ENCODE measurements at regions not wholly inside any gene's neighbourhood (a gene's known extent, or its start where the extent isn't known, plus 50 kb on each side); places are given as distances from the start of the nearest gene placed in this dataset.
"Not testable (repeated sequence)": the region's sequence is repeated elsewhere in the genome, so short reads cannot be mapped to it uniquely, and the experiment has no call there.

DNA sequence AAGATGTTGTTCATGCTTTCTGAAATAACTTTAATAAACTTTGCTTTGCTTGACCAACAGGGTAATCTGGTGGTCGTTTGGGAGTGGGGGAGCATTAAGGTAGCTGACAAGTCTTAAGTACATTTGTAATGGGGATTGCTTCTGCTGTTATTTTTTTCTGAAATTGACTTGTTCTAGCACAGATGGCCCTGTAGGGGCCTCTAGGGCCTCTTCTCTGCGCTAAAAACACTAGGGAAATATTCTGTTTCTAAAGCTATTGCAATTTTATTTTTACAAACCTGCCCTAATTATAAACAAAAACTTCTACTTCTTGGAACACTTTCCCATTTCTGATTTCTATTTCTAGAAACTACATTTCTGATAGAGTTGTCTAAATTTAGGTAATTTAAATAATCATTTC lies 191.3 kb upstream of the KCNJ3 start:
- no peak for DNase-seq (ENCODE audit: low spot score)

DNA sequence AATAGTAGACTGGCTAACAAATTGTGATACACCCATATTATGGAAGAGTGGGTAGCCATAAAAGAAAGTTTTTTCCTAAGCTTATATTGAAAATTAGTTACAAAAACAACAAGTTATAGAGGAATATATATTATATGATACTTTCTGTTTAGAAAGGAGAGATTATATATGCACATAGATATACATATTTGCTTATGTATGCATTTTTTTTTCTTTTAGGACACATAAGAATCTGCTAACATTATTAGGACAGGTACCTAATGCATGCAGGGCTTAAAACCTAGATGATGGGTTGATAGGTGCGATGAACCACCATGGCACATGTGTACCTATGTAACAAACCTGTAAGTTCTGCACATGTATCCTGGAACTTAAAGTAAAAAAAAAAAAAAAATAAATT lies 179.6 kb upstream of the KCNJ3 start:
- DNase-seq (ENCODE audit: low spot score) = no peak

DNA sequence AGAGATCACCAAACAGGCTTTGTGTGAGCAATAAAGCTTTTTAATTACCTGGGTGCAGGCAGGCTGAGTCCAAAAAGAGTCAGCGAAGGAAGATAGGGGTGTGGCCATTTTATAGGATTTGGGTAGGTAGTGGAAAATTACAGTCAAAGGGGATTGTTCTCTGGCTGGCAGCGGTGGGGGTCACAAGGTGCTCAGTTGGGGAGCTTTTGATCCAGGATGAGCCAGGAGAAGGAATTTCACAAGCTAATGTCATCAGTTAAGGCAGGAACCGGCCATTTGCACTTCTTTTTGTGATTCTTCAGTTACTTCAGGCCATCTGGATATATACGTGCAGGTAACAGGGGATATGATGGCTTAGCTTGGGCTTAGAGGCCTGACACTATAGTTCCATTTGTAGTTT lies 177.5 kb upstream of the KCNJ3 start:
- not testable (repeated sequence) for DNase-seq (ENCODE audit: low spot score)

DNA sequence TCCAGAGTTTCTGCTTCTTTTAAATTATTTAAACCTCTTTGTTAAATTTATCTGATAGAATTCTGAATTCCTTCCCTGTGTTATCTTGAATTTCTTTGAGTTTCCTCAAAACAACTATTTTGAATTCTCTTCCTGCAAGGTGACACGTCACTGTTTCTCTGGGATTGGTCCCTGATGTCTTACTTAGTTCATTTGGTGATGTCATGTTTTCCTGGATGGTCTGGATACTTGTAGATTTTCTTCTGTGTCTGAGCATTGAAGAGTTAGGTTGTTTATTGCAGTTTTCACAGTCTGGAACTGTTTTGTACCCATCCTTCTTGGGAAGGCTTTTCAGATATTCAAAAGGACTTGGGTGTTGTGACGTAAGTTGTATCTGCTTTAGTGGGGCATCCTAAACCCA lies 172.3 kb upstream of the KCNJ3 start:
- DNase-seq (ENCODE audit: low spot score) = no peak

DNA sequence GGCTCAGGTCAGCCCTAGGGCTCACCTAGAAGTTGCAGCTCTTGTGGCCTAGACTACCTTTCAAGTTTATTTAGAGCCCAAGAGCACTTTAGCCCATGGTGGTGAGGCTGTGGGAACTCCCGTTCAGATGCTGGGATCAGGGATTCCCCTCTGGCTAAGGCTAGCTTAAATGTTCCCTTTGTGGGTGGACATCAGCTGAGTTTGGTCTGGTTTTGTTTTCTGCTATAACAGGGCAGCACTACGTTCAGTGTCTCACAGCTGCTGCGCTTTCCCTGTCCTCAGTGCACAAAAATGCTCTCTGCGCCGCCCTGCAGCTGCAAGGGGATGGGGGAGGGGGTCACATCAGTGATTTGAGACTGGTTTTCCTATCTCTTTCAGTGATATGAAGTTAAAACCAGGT lies 170.5 kb upstream of the KCNJ3 start:
- DNase-seq (ENCODE audit: low spot score) = no peak

DNA sequence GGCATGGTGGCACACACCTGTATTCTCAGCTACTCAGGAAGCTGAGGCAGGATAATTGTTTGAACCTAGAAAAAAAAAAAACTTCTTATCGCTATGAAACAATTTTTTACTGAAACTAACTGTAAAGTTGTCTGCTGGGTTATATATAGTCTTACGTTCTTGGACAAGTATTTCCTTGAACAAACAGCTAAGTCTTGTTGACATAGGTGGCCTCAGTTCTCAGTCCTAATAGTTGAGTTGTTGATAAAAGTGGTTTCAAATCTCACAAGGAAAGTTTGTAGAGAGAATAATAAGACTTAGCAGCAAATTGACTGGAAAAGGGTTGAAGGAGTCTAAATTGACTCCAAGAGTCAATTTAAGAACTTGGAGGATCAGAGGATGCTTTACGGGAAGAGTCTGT lies 166.5 kb upstream of the KCNJ3 start:
- DNase-seq (ENCODE audit: low spot score) = no peak

DNA sequence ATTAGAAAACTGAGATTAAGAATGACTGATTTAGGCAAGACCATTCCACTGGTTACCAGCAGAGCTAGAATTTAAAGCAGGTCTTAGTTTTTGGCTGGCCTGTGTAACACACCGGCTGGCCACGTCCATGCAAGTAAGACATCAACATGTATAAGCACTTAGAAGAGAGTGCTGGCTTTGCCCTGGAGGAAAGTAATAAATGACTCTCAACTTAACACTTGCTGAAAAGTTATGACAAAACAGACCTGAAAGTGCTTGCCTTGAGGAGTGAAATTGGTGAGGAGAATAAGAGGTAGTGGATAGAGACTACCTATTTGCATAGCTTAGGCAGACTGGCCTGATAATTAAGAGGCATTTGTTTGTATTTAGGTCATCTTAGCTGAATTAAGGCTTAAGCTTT lies 165.7 kb upstream of the KCNJ3 start:
- no peak for DNase-seq (ENCODE audit: low spot score)

DNA sequence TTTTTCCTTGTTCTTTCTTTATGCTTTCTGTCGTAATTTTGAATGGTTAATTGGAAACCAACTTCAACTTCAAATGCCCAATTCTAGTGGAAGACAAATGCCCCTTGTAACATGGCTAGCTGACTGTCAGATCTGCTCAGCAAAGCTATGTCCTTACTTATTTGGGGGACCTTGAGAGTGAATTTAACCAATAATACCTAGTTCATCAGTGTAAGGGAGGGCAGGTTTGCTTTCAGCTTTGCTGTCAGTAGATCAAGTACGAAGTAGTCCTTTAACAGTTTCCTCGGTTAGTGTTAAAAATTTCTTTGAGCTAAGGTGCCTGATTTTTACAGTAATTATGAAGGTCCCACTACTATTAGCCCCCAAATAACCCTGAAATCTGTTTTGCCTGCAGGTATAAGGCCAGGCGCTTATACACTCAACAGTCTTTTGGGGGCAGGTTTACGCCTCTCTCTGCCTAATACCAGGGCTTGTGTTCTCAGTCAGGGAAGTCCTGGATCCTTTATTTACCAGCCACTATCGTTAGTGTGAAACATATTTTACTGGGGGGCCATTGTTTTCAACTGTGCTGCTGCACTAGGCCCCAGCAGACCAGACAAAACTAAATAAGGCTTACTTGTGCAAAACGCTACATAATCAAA lies 165.1 kb upstream of the KCNJ3 start:
- no peak for DNase-seq (ENCODE audit: low spot score)

DNA sequence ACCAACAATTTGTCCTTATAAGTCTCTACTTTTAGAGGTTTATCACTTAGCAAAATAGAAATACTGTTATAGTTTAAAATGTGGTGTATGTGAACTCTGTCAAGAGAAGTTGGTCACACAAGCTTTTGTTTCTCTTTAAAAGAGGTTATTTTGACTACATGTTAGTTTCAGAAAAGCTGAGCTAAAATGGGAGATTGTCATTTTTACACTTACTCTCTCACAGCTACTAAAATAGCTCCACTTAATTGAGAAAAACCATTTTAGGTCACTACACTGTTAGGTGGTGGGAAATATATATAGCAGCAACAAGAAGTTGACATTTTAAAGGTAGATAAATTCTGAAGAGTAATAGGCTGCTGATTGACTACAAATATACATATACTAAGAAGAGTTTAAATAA lies 161.5 kb upstream of the KCNJ3 start:
- DNase-seq (ENCODE audit: low spot score) = no peak

DNA sequence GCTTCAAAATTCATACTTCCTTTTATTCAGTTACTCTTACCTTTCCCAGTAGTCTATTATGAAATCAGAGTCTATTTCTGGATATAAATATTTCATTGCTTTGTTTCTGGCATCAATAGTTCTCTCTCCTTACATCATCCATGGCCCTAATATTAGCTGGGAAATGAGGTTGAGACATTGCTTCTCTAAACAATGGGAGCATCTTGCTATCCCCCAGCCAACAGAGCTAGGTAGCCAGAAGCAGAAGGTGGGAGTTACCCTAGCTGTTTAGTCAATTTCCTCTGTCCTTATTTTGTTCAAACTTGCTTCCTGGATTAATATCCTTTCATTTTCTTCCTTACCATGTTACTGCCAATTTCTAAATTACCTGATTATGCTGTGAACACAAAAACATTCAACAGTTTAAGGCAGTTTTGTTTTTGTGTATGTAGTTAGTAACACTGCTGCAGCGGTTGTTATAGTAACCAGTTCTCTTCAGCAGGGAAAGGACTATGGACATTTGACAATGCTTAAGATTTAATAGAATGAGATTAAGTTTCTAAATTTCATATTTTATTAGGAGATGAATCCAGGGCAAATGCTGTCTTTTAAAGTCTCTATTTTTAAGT lies 160.5 kb upstream of the KCNJ3 start:
- DNase-seq (ENCODE audit: low spot score) = no peak

DNA sequence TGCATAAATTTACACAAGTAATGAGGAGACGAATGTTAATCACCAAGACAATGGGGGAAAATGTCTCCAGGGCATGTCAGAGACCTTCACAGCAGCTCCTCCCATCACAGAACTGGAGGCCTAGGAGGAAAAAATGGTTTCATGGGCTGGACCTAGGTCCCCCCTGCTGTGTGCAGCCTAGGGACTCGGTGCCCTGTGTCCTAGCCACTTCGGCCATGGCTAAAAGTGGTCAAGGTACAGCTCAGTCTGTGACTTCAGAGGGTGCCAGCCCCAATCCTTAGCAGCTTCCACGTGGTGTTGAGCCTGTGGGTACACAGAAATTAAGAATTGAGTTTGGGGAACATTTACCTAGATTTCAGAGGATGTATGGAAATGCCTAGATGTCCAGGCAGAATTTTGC lies 152.2 kb upstream of the KCNJ3 start:
- DNase-seq (ENCODE audit: low spot score) = no peak

DNA sequence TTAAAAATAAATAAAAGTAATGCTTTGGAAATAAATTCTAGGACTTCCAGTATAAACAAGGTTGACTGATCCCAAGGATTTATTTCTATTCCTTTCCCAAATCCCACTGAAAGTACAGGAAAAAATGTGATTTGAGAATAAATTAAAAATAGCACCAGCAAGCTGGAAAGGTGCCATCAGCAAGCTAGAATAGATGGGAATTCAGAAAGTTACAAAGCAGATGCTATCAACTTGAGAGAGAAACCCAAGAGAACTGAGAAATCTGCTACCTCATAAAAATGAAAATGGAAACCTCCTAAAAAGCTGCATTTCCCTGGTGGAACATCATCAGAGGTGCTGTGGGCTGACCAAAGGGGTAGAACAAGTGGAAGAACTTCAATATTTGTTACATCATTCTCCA lies 148.6 kb upstream of the KCNJ3 start:
- DNase-seq (ENCODE audit: low spot score) = no peak

DNA sequence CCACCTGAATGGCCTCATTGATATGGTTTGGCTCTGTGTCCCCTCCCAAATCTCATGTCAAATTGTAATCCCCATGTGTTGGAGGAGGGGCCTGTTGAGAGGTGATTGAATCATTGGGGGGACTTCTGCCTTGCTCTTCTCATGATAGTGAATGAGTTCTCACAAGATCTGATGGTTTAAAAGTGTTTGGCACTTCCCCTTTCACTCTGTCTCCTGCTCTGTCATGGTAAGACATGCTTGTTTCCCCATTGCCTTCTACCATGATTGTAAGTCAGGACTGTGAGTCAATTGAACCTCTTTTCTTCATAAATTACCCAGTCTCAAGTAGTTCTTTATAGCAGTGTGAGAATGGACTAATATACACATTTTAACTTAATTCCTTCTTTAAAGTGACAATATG lies 146.8 kb upstream of the KCNJ3 start:
- no peak for DNase-seq (ENCODE audit: low spot score)

DNA sequence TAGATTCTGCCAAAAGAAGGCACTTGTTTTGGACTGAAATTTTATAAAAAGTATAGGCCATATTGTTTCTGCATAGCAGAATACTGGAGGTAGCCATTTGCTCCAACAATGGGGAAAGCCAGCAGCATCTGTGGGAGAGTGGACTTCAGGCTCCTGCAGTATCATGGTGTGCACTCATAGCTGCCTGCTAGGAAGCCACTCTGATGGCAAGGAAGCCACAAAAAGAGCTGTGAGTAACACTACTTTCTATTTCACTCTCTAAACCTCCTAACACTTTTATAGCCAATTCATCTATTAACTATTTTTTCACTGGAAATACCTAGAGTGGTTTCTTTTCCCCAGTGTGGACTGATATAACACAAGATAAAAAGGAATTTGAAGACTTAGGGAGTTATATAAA lies 144.4 kb upstream of the KCNJ3 start:
- no peak for DNase-seq (ENCODE audit: low spot score)

DNA sequence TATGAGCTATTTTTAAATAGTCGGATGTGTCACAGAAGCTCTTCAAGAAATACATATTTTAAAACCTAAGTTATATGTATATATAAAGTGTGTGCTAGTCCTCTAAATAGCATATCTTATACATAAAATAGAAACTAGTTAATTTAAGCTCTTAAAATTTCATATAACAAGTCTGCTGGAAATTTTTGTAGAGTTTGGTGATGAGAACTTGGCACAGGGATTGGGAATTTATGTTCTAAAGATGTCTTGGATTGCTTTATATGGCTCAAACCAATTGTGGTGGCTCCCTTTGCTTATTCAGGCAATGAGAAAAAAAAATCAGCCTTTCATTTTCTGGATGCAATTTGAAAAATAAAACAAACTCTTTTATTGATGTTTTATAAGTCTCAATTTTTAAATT lies 142.8 kb upstream of the KCNJ3 start:
- no peak for DNase-seq (ENCODE audit: low spot score)

DNA sequence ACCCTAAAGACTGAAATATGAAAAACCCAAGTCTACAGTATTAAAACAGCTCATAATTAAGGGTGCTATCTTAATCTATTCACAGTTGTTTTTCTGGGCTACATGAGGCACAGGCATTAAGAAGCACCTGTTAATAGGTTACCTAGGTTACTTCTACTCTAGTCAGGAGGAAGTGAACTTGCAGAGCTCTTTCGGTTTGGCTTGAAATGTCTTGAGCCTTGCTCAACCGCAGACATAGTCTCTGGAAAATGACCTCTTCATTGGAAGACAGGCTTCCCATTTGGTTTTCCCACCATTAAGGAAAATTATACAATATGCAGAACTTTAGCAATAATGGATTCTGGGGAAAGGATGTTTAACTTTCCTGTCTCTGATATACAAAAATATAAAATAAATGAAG lies 142.3 kb upstream of the KCNJ3 start:
- peak; percentile 60 for DNase-seq (ENCODE audit: low spot score)

DNA sequence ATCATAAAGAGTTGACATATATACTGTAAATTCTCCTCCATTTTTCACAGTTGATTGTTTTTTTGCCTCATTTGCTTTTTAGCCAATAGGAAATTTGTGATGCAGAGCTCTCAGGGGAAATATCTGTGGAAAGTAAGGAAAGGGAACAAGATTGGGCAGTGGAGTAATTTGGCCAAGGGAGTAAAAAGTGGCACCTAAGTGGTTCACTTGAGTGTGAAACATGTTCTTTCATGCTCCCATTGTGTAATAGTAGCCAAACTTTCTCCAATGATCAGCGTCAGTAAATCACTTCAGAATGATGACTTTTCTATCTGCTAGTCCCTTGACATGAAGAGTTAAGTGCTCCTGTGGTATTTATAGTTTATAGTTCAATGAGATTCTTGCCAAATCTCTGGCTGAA lies 141.9 kb upstream of the KCNJ3 start:
- no peak for DNase-seq (ENCODE audit: low spot score)

DNA sequence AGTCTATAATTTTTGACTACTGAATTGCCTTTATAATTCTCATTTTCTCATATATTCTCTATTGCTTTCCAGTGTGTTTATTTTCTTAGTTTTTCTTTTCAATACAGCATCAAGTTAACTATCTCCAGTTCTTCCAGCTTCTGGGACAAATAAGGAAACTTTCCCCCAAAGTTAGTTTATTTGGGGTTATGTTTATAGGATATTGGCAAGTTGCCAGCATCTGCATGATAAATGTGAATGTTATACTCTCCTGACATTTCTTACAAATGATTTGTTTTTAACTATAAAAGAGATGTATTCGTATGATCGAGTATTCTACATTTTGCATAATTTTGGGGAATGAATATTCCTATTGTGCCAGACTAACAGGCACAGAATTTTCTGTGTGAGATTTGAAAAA lies 140.6 kb upstream of the KCNJ3 start:
- no peak for DNase-seq (ENCODE audit: low spot score)

DNA sequence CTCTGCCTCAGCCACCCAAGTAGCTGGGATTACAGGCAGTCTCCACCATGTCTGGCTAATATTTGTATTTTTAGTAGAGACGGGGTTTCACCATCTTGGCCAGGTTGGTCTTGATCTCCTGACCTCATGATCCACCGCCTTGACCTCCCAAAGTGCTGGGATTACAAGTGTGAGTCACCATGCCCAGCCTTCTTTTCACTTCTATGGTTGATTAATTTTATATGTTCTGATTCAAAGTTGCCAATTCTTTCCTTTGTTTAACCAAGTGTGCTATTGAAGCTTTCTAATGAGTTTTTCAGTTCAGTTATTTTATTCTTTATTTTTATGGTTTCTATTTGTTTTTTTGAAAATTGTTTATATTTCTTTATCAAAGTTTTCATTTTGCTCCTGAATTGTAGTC lies 133.1 kb upstream of the KCNJ3 start:
- DNase-seq (ENCODE audit: low spot score) = no peak

DNA sequence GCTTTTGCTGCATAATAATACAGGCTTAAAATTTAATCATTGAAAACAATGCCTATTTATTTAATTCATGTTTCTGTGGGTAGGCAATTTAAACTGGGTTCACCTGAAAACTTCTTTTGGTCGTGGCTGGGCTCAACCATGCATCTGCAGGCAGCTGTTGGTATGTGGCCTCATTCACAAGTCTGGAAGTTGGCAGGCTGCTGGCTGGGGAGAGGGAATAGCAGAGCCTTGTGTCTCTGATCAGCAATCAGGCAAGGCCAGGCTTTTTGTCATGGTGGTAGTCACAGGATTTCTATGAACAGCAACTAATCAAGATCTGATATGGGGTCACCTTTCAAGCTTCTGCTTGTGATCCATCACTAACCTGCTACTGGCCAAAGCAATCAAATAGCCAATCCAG lies 130.1 kb upstream of the KCNJ3 start:
- no peak for DNase-seq (ENCODE audit: low spot score)

DNA sequence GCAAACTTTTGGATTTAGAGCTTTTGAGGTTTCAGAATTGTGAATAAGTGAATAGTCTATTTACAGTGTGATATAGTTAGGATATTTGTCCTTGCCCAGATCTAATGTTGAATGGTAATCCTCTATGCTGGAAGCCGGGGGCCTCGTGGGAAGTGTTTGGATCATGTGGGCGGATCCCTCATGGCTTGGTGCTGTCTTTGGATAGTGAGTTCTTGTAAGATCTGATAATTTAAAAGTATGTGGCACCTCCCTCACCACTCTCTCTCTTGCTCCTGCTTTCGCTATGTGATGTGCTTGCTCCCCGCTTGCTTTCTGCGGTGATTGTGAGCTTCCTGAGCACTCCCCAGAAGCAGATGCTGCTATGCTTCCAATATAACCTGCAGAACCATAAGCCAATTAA lies 128.0 kb upstream of the KCNJ3 start:
- DNase-seq (ENCODE audit: low spot score) = no peak

DNA sequence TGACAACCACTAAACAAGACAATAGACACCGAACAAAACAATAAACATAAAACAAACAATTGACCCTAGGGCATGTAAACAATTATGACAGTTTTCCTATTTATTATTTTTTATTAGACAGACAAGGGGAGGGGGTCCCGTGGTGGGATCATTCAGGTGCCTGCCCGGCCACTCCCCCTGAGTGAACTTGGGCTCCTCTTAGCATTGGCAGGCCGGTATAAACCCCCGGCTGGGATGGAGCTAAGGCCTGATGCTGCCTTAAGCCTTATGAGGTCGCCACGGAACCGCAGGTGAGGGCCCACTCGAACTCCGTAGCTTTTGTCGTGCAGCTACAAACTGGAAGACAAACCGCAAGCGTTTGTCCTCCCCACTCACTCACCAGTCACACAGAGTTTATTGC lies 121.8 kb upstream of the KCNJ3 start:
- not testable (repeated sequence) for DNase-seq (ENCODE audit: low spot score)

DNA sequence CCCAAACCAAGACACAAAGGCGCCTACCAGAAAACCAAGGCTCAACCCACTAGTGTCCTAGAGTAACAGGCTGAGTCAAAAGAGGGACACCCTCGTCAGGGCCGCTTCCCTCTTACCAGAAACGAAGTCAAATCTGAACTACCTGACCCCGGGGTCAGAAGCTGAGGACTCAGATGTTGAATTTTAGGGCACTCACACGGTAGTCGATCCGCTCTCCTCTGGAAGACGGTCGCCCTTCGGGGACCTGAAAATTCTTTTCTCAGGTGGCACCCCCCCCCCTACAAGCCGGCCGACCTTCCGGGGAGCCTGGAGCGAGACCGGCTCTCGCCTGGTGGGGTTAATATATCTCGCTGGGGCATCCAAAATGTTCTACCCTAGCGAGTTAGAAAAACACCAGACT lies 121.1 kb upstream of the KCNJ3 start:
- no peak for DNase-seq (ENCODE audit: low spot score)

DNA sequence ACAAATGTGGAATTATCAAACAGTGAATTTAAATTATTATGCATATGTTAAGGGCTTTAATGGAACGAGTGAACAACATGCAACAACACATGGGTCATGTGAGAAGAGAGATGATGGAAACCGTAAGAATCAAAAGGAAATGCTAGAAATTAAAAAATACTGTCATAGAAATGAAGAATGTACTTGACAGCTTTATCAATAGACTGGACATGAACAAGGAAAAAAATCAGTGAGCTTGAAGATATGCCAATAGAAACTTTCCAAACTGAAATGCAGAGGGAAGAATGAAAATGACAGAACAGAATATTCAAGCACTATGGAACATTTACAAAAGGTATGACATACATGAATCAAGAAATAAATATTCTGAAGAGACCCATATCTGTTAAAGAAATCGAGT lies 117.7 kb upstream of the KCNJ3 start:
- DNase-seq (ENCODE audit: low spot score) = no peak

DNA sequence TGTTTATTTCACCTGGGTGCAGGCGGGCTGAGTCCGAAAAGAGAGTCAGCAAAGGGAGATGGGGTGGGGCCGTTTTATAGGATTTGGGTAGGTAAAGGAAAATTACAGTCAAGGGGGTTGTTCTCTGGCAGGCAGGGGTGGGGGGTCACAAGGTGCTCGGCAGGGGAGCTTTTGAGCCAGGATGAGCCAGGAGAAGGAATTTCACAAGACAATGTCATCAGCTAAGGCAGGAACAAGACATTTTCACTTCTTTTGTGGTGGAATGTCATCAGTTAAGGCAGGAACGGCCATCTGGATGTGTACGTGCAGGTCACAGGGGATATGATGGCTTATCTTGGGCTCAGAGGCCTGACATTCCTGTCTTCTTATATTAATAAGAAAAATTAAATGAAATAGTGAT lies 115.8 kb upstream of the KCNJ3 start:
- DNase-seq (ENCODE audit: low spot score) = not testable (repeated sequence)
